Fibroblast of lung (primary cell): ENCODE measurements at regions not wholly inside any gene's neighbourhood (a gene's known extent, or its start where the extent isn't known, plus 50 kb on each side); places are given as distances from the start of the nearest gene placed in this dataset.

ENCODE experiments used
- DNase-seq, 2 donors: peaks; one replicate each; pipeline versions ENCODE4 v3.0.0 to v3.0.0-alpha.2; 2010; ENCODE audit warnings: low read depth in 2 of 2
- H2AFZ ChIP-seq: 2 replicates; pipeline ENCODE4 v1.5.1; 2012; ENCODE audit warnings: low read length, control low read depth, inconsistent platforms
- H3K27ac ChIP-seq: 2 replicates; pipeline ENCODE4 v1.5.1; 2011; ENCODE audit warnings: low read length, control low read depth; ENCODE audit not compliant: insufficient read depth
- H3K27me3 ChIP-seq: 2 replicates; pipeline ENCODE4 v1.5.1; 2011; ENCODE audit warnings: mild to moderate bottlenecking, low read length; ENCODE audit not compliant: control insufficient read depth, insufficient read depth
- H3K36me3 ChIP-seq: 2 replicates; pipeline ENCODE4 v1.5.1; 2011; ENCODE audit warnings: low read length; ENCODE audit not compliant: control insufficient read depth, insufficient read depth
- H3K4me1 ChIP-seq: 2 replicates; pipeline ENCODE4 v1.5.1; 2011; ENCODE audit warnings: low read length; ENCODE audit not compliant: control insufficient read depth, insufficient read depth; ENCODE audit errors: extremely low read depth
- H3K4me2 ChIP-seq: 2 replicates; pipeline ENCODE4 v1.5.1; 2011; ENCODE audit warnings: low read length, control low read depth; ENCODE audit not compliant: insufficient read depth; ENCODE audit errors: extremely low read depth
- H3K4me3 ChIP-seq, 4 experiments: fragments of 200-600 bp in 1 of 4; sonication (generic) in 1 of 4; replicated peaks in 1 of 4; 2 replicates each; pipeline ENCODE4 v1.5.1; 2011 to 2016; ENCODE audit warnings: low read length in 4 of 4, low read depth in 3 of 4, mild to moderate bottlenecking in 3 of 4, control low read depth in 2 of 4, inconsistent platforms in 1 of 4, mixed read lengths in 1 of 4; ENCODE audit not compliant: insufficient read depth in 1 of 4; ENCODE audit errors: control extremely low read depth in 1 of 4
- H3K79me2 ChIP-seq: 2 replicates; pipeline ENCODE4 v1.5.1; 2012; ENCODE audit warnings: mild to moderate bottlenecking, low read length, inconsistent platforms; ENCODE audit not compliant: control insufficient read depth, insufficient read depth
- H3K9ac ChIP-seq: 2 replicates; pipeline ENCODE4 v1.5.1; 2011; ENCODE audit warnings: mild to moderate bottlenecking, low read length, control low read depth; ENCODE audit not compliant: insufficient read depth
- H3K9me3 ChIP-seq: 2 replicates; pipeline ENCODE4 v1.5.1; 2012; ENCODE audit warnings: low read depth, low read length; ENCODE audit not compliant: control insufficient read depth, insufficient read depth
- H4K20me1 ChIP-seq: 2 replicates; pipeline ENCODE4 v1.5.1; 2011; ENCODE audit warnings: low read length; ENCODE audit not compliant: control insufficient read depth, insufficient read depth; ENCODE audit errors: extremely low read depth
- CTCF ChIP-seq, 2 donors: IDR thresholded peaks in 1 of 2; conservative IDR thresholded peaks in 1 of 2; 1 replicate in 1 of 2; 2 replicates in 1 of 2; pipeline ENCODE4 v1.5.1; 2011 to 2012; ENCODE audit warnings: low read length in 2 of 2, control low read depth in 1 of 2, inconsistent platforms in 1 of 2, low read depth in 1 of 2, mild to moderate bottlenecking in 1 of 2
- EZH2 ChIP-seq: IDR thresholded peaks from 2 replicates; pipeline ENCODE4 v1.5.1; 2012; ENCODE audit warnings: low read length, control low read depth, mild to moderate bottlenecking; ENCODE audit errors: missing control alignments

- H2AFZ ChIP-seq, result no peak overlapping the region
- H3K27ac ChIP-seq, result no peak overlapping the region
- DNase-seq, result no peak
- no peak overlapping the region for H3K4me3 ChIP-seq
- H3K4me2 ChIP-seq, result no peak overlapping the region
- no peaks in the 10 kb centered on the region for H3K79me2 ChIP-seq
- no peaks in the 10 kb centered on the region for H3K4me1 ChIP-seq
- no peaks in the 10 kb centered on the region for H3K36me3 ChIP-seq
- H3K27me3 ChIP-seq, result peaks cover 3% of the 10 kb centered on the region
- TF ChIP-seq CTCF (conservative IDR thresholded peaks at IDR 0.05 in 1 of 2, IDR thresholded peaks at IDR 0.05 in 1 of 2; ENCODE audit: low read depth in 1 of 2, low read length in 2 of 2), result no peak
- no peak for TF ChIP-seq EZH2
- no peaks in the 10 kb centered on the region for H3K9me3 ChIP-seq
- H3K9ac ChIP-seq, result no peak overlapping the region
- H4K20me1 ChIP-seq, result no peaks in the 10 kb centered on the region
Observed at GRCh38 chr12:4039931-4040330, 166.7 kb upstream of the PARP11 start.

DNA sequence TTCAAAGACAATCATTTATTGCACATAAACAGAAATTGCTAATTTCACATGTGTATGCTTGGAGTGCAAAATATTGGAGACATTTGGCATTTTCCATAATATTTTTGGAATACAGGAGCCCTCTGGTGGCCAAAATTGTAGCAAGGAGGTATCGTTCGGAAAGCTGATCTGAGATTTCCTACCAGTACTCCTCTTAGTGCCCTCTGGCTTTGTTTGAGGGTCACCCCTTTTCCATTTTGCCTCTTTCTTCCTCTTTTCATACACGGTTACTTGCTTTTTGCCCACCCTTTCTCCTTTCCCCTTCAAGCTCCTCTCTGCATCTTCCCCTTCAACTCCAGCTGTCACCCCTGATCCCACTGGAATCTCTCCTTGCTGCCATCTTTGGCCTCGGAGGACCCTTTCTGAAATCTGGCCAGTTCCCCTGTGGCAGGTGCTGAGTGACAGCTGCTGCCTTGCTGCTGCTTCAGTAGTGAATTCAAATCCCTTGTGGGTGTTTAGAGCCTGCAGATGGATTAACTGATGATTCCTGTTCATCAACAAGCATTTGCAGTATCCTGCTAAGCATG, 164.6 kb upstream of the PARP11 start:
- Histone ChIP-seq H3K9ac (no peak overlapping the region), H3K4me2 (no peak overlapping the region), H3K27me3 (peaks cover 3% of the 10 kb centered on the region), H2AFZ (no peak overlapping the region), H3K4me3 (no peak overlapping the region), H3K9me3 (no peaks in the 10 kb centered on the region), H3K4me1 (no peaks in the 10 kb centered on the region), H3K36me3 (no peaks in the 10 kb centered on the region), H3K79me2 (no peaks in the 10 kb centered on the region), H4K20me1 (no peaks in the 10 kb centered on the region), H3K27ac (no peak overlapping the region)
- peak; percentile 16 to 68 for DNase-seq
- TF ChIP-seq EZH2 (no peak), CTCF (conservative IDR thresholded peaks at IDR 0.05 in 1 of 2, IDR thresholded peaks at IDR 0.05 in 1 of 2; ENCODE audit: low read depth in 1 of 2, low read length in 2 of 2) (peak; percentile 76 to 80)

DNA sequence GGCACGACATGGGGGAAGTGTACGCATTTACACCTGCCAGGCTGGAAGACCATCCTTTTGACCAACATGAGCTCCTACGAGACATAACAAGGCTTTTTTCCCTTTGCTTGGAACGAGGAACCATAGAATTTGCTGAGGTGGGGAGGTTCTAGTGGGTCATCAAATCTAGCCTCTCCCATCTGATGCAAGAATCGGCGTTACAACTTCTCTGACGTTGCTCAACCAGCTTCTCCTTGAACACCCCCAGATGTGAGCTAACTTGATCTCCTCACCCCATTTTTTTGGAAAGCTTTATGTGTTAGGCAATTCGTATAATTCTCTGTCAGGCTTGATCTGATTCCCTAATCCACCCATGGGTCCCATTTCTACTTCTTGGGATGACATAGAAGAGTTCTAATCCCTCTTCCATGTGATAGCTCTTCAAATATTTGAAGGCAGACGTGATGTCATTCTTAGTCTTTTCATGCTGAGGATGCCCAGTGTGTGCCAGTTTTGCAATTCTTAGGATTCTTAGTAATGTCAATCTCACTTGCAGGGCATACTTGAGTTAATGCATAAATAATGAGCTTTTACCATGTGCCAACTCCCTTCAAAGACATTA, 163.6 kb upstream of the PARP11 start:
- peaks cover 3% of the 10 kb centered on the region for H3K27me3 ChIP-seq
- no peak overlapping the region for H2AFZ ChIP-seq
- H4K20me1 ChIP-seq, result no peaks in the 10 kb centered on the region
- H3K36me3 ChIP-seq, result no peaks in the 10 kb centered on the region
- peaks cover under 1% of the 10 kb centered on the region for H3K4me1 ChIP-seq
- no peak for TF ChIP-seq EZH2
- no peak for TF ChIP-seq CTCF (conservative IDR thresholded peaks at IDR 0.05 in 1 of 2, IDR thresholded peaks at IDR 0.05 in 1 of 2; ENCODE audit: low read depth in 1 of 2, low read length in 2 of 2)
- H3K4me3 ChIP-seq, result no peak overlapping the region
- H3K9ac ChIP-seq, result no peak overlapping the region
- H3K9me3 ChIP-seq, result no peaks in the 10 kb centered on the region
- no peak overlapping the region for H3K27ac ChIP-seq
- DNase-seq, result no peak
- H3K4me2 ChIP-seq, result no peak overlapping the region
- H3K79me2 ChIP-seq, result no peaks in the 10 kb centered on the region
